ENCODE measurements at regions not wholly inside any gene's neighbourhood (a gene's known extent, or its start where the extent isn't known, plus 50 kb on each side); places are given as distances from the start of the nearest gene placed in this dataset.

DNA sequence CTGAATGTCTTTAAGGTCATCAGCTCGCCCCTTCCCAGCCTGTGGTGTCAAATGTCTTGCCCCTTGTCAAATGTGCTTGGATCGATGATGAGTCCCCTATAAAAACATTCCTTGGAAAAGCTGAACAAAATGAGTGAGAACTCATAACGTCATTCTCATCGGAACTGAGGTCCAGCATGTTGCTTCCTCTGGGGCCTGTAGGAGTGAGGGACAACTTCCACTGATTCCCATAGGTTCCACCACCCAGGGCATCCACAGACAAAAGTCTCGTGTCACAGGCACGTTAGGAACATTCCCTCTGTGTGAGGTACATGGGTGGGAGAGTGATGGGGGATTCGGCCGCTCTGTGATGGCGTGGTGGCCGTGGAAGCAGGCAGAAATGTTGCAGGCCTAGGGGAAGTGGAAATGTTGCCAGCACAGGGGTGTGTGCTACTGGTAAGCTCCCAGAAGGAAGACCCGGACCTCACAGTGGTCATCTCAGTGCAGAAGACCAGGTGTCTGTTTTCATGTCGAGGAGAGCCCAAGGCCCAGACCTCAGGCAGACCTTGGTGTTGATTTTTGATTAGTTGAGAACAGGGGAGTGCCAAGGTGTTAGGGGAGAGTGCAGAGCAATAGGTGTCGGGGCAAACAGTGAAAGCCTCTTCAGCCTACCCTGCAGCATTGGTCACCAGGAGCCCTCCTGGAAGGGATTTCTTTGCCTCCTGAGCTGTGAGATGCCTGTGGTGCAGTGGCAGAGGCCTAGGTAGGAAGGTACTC lies 96.8 kb downstream of the SNRPN start:
- no peak for DNase-seq (ENCODE audit: low spot score)

DNA sequence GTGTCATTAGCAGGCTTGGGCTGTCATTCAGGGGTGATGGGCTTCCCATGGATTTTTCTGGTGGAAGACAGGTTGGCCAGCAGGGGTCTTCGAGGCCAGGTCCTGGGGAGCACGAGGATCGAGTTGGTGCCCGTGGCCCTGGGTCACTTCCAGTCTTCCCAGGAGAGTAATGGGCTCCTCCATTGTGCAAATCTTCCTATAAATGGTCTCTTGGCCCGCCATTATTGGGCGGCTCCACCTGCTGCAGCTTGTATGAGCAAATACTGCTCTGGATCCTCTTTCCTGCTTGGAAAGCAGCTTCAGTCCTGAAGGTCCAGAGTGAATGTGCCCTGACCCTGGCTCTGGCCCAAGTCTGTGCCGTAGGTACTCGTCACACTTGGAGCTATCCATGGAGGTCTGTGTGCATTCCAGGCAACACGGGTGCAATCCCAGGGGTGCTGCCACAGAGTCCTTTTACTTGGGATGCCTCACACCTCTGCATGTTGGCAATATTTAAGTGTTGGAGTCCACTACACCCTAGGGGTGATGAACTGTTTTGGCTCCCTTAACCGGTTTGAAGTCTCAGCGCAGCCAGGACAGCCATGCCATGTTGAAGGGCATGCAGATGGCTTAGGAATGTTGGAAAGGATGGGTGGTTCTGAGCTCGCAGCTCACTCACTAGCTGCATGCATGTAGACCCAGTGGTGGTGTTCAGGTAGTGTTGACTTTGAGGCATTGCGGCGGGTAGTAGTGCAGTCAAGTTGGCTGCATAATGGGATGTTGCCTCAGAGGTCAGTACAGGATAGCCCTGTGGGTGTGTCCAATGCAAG lies 97.6 kb downstream of the SNRPN start:
- DNase-seq (ENCODE audit: low spot score): no peak

DNA sequence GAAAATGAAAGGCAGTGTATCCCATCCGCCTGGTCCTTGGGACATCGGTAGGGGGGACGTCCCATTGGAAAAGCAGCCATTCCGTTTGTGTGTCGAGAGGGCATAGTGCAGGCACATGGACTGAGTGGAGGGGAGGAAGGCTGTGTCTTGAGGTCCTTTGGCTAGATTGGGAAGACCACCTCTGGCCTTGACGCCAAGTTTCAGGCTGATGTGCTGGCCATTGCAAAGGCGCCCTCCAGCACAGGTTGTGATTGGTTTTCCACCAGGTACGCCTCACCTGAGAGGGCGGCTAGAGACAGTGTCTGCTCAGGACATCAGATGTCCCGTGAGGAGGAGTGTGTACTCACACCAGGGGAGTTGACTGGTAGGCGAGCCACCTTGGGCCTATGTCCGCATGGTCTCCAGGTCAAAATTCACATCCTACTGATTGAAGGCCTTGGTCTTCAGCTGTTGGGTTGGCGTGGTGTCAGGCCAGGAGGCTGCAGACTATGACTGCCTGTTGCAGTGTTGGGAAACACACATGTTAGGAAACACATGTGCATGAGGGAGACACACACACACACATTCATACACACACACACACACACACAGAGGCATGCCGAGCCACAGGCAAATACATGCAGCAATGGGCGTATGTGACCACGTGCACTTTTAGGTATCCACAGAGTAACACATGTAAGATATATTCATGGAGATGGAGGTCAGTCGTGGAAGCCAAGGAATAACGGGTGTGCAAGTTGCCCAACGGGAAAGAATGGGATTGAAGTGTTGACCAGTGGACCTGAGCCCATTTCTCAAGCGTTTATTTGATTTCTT lies 98.4 kb downstream of the SNRPN start:
- no peak for DNase-seq (ENCODE audit: low spot score)

DNA sequence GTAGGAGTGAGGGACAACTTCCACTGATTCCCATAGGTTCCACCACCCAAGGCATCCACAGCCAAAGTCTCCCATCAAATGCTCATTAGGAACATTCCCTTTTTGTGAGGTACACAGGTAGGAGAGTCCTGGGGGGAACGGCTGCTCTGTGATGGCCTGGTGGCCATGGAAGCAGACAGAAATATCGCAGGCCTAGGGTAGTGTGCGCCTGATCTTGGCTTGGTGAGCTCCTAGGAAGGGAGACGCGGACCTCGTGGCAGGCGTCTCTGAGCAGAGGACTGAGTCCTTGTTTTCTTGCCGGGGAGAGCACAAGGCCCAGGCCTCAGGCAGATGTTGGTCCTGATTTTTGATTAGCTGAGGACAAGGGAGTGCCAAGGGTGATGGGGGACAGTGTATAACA lies 99.5 kb downstream of the SNRPN start:
- DNase-seq (ENCODE audit: low spot score): no peak

DNA sequence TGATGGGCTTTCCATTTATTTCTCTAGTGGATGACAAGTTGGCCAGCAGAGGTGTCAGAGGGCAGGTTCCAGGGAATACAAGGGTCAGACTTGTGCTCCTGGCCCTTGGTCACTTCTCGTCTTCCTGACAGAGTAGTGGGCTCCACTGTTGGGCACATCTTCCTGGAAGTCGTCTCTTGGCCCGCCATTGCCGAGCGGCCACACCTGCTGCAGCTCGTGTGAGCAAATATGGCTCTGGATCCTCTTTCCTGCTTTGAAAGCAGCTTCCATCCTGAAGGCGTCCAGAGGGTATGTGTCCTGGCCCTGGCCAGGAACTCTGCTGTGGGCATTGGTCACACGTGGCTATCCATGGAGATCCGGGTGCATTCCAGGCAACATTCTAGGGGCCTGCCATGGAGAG lies 100.2 kb downstream of the SNRPN start:
- no peak for DNase-seq (ENCODE audit: low spot score)

DNA sequence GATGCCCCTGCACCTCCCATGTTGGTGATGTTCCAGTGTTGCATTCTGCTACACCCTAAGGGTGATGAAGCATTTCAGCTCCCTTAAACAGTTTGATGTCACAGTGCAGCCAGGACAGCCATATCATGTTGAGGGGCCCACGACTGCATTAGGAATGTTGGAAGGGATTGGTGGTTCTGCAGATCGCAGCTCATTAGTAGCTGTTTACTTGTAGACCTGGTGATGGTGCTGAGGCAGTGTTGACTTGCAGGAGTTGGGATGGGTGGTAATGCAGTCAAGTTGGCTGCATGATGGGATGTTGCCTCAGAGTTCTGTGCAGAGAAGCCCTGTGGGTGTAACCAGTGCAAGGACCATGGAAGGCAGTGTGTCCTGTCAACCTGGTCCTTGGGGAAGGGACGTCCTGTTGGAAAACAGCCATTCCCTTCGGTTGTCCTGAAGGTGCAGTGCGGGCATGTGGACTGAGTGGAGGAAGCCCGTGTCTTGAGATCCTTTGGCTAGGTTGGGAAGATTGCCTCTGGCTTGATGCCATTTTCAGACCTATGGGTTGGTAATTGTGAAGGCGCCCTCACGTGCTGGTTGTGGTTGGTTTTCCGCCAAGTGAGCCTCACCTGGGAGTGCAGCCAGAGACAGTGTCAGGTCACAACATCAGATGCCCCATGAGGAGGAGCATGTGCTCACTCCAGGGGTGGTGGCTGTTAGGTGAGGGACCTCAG lies 100.7 kb downstream of the SNRPN start:
- no peak for DNase-seq (ENCODE audit: low spot score)

DNA sequence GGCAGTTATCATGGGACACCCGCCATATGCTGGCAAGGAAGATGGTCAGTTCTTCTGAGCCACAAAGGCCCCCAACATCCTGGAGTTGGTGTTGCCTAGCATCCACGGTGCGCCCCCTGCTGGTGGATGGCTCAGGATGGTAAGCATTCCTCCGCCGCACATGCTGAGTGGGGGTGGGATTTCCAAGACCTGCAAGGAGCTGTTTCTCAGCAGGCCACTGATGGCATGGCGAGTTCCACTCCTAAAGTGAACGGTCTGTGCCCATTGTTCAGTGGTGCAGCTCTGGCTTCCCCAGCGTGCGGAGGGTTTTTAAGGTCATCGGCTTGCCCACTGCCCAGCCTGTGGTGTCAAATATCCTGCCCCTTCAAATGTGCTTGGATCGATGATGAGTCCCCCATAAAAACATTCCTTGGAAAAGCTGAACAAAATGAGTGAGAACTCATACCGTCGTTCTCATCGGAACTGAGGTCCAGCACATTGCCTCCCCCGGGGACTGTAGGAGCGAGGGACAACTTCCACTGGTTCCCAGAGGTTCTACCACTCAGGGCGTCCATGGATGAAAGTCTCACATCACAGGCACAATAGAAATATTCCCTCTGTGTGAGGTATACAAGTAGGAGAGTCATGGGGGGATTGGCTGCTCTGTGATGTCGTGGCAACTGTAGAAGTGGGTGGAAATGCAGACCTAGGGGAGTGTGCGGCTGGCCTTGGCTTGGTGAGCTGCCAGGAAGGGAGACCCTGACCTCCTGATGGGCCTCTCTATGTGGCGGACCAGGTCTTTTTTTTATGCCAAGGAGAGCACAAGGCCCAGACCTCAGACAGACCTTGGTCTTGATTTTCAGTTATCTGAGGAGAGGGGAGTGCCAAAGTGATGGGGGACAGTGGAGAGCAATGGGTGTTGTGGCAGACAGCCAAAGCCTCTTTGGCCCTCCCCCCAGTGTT lies 102.0 kb downstream of the SNRPN start:
- DNase-seq (ENCODE audit: low spot score): no peak

DNA sequence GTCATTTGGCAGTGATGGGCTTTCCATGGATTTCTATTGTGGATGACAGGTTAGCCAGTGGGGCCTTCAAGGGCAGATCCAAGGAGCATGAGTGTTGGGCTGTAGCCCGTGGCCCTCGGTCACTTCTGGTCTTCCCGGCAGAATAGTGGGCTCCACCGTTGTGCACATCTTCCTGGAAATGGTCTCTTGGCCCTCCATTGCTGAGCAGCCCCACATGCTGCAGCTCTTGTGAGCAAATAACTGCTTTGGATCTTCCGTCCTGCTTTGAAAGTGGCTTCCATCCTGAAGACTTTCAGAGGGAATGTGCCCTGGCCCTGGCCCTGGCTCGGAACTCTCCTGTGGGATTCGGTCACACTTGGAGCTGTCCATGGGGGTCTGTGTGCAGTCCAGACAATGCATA lies 102.8 kb downstream of the SNRPN start:
- no peak for DNase-seq (ENCODE audit: low spot score)

DNA sequence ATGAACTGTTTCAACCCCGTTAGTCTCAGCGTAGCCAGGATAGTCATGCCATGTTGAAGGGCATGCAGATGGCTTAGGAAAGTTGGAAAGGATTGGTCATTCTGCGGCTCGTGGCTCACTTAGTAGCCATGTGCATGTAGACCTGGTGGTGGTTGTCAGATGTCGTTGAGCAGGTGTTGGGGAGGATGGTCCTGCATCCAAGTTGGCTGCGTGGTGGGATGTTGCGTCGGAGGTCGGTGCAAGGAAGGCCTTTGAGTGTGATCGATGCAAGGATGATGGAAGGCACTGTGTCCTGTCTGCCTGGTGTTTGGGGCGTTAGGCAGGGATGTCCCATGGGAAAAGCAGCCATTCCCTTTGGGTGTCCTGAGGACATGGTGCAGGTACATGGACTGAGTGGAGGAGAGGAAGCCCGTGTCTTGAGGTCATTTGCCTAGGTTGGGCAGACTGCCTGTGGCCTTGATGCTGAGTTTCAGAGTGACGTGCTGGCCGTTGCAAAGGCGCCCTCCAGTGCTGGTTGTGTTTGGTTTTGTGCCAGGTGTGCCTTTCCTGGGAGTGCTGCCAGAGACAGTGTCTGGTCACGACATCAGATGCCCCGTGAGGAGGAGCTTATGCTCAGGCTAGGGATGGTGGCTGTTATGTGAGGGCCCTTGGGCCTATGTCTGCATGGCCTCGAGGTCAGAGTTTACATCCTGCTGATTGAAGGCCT lies 103.4 kb downstream of the SNRPN start:
- no peak for DNase-seq (ENCODE audit: low spot score)

DNA sequence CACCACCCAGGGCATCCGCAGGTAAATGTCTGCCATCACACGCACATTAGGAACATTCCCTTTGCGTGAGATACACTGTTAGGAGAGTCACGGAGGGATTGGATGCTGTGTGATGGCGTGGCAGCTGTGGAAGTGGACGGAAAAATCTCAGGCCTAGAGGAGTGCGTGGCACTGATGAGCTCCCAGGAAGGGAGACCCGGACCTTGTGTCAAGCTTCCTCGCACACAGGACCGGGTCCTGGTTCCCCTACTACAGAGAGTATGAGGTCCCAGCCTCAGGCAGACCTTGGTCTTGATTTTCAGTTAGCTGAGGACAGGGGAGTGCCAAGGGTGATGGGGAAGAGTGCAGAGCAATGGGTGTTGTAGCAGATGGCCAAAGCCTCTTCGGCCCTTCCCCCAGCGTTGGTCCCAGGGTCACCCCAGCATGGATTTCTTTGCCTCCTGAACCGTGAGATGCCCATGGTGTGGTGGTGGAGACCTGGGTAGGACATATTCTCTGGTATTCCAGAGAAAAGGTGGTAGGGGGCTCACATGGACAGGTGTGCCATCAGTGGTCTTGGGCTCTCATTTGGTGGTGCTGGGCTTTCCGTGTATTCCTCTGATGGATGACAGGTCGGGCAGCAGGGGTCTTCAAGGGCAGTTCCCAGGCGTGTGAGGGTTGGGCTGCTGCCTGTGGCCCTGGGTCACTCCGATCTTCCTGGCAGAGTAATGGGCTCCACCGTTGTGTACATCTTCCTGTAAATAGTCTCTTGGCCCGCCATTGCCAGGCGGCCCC lies 105.1 kb downstream of the SNRPN start:
- no peak for DNase-seq (ENCODE audit: low spot score)

DNA sequence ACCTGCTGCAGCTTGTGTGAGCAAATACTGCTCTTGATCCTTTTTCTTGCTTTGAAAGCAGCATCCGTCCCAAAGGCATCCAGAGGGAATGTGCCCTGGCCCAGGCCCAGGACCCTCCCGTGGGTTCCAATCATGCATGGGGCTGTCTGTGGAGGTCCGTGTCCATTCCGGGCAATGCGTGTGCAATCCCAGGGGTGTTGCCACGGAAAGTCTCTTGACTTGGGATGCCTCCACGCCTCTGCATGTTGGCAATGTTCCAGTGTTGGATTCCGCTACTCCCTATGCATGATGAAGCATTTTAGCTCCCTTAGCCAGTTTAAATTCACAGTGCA lies 105.7 kb downstream of the SNRPN start:
- no peak for DNase-seq (ENCODE audit: low spot score)

DNA sequence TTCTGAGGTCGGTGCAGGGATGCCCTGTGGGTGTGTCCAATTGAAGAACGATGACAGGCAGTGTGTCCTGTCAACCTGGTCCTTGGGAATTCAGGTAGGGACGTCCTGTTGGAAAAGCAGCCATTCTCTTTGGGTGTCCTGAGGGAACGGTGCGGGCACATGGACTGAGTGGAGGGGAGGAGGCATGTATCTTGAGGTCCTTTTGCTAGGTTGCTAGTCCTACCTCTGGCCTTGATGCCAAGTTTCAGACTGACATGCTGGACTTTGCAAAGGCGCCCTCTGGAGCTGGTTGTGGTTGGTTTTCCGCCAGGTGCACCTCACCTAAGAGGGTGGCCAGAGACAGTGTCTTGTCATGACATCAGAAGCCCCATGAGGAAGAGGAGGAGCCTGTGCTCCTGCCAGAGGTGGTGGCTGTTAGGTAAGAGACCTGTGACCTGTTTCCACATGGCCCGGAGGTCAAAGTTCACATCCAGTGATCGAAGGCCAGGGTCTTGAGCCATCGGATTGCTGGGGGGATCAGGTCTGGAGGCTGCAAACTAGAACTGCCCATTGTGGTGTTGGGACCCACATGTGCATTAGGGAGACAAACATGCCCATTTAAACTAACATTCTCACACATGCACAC lies 106.3 kb downstream of the SNRPN start:
- no peak for DNase-seq (ENCODE audit: low spot score)

DNA sequence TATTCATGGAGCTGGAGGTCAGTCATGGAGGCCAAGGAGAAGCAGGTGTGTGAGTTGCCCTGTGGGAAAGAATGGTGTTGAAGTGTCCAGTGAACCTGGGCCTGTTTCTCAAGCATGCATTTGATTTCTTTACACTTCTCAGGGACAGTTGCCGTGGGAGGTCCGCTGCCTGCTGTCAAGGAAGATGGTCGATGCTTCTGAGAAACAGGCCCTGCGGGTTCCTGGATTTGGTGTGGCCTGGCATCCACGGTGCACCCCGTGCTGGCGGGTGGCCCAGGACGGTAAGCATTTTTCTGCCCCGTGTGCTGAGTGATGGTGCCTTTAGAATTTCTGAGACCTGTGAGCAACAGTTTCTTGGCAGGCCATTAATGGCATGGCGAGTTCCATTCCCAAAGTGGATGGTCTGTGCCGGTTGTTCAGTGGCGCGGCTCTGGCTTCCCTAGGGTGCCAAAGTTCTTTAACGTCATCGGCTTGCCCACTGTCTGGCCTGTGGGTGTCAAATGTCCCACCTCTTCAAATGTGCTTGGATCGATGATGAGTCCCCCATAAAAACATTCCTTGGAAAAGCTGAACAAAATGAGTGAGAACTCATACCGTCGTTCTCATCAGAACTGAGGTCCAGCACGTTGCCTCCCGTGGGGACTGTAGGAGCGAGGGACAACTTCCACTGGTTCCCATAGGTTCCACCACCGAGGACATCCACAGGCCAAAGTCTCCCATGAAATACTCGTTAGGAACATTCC lies 107.2 kb downstream of the SNRPN start:
- DNase-seq (ENCODE audit: low spot score): no peak

DNA sequence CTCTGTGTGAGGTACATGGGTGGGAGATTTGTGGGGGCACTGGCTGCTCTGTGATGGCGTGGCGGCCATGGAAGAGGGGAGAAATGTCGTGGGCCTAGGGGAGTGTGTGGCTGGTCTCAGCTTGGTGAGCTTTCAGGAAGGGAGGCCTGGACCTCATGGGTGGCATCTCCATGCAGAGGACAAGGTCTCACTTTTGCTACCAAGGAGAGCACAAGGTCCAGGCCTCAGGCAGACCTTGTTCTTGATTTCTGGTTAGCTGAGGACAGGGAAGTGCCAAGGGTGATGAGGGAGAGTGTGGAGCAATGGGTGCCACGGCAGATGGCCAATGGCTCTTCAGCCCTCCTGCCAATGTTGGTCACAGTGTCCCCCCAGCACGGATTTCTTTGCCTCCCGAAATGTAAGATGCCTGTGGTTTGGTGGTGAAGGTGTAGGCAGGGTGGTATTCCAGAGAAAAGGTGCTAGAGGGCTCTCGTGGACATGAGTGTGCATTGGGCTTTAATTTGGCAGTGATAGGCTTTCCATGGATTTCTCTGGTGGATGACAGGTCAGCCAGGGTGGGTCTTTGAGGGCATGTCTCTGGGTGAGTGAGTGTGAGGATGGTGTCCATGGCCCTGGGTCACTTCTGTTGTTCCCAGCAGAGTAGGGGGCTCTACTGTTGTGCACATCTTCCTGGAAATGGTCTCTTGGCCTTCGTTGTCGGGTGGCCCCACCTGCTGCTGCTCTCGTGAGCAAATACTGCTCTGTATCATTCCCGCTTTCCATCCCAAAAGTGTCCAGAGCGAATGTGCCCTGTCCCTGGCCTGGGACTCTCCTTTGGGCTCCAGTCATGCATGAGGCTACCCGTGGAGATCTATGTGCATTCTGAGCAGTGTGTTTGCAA lies 108.0 kb downstream of the SNRPN start:
- DNase-seq (ENCODE audit: low spot score): no peak

DNA sequence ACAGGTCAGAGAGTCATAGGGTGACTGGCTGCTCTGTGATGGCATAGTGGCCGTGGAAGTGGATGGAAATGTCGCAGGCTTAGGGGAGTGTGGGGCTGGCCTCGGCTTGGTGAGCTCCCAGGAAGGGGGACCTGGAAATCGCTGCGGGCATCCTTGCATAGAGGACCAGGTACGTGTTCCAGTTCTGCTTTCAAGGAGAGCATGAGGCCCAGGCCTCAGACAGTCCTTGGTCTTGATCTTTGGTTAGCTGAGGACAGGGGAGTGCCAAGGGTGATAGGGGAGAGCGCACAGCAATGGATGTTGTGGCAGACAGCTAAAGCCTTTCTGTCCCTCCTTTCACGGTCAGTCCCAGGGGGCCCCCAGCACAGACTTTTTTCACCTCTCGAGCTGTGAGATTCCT lies 110.5 kb downstream of the SNRPN start:
- no peak for DNase-seq (ENCODE audit: low spot score)

DNA sequence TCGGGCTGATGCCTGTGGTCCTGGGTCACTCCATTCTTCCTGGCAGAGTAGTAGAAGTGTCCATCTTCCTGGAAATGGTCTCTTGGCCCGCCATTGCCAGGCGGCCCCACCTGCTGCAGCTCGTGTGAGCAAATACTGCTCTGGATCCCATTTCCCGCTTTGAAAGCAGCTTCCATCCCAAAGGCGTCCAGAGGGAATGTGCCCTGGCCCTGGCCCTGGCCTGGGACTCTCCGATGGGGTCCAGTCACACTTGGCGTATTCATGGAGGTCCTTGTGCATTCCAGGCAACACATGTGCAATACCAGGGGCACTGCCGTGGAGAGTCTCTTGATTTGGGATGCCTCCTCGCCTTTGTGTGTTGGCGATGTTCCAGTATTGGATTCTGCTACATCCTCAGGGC lies 111.1 kb downstream of the SNRPN start:
- no peak for DNase-seq (ENCODE audit: low spot score)

DNA sequence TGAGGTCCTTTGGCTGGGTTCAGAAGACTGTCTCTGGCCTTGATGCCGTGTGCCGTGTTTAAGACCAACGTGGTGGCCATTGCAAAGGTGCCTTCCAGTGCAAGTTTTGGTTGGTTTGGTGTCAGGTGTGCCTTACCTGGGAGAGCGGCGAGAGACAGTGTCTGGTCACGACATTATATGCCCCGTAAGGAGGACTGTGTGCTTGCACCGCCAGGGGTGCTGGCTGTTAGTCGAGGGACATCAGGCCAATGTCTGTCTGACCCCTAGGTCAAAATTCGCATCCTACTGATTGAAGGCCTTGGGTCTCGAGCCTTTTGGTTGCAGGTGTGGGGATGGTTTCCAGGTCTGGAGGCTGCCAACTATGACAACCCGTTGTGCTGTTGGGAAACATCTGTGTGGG lies 111.9 kb downstream of the SNRPN start:
- DNase-seq (ENCODE audit: low spot score): no peak

All from pons (tissue), 1 donor.